HL-60 (cell line): ENCODE measurements at regions not wholly inside any gene's neighbourhood (a gene's known extent, or its start where the extent isn't known, plus 50 kb on each side); places are given as distances from the start of the nearest gene placed in this dataset.
"Not testable (repeated sequence)": the region's sequence is repeated elsewhere in the genome, so short reads cannot be mapped to it uniquely, and the experiment has no call there.

Experiments
- GABPA ChIP-seq: IDR thresholded peaks from 2 replicates; pipeline ENCODE4 v1.6.1; 2012; ENCODE audit warnings: low read depth
- POLR2AphosphoS5 ChIP-seq: IDR thresholded peaks from 2 replicates; pipeline ENCODE4 v1.6.1; 2012; ENCODE audit warnings: low read depth
- TF ChIP-seq, protein P1 (sequence below): IDR thresholded peaks from one replicate; pipeline ENCODE4 v1.5.1; 2011; ENCODE audit warnings: low read length, control low read depth, inconsistent platforms; ENCODE audit not compliant: insufficient read depth

- TF ChIP-seq, protein P1, sequence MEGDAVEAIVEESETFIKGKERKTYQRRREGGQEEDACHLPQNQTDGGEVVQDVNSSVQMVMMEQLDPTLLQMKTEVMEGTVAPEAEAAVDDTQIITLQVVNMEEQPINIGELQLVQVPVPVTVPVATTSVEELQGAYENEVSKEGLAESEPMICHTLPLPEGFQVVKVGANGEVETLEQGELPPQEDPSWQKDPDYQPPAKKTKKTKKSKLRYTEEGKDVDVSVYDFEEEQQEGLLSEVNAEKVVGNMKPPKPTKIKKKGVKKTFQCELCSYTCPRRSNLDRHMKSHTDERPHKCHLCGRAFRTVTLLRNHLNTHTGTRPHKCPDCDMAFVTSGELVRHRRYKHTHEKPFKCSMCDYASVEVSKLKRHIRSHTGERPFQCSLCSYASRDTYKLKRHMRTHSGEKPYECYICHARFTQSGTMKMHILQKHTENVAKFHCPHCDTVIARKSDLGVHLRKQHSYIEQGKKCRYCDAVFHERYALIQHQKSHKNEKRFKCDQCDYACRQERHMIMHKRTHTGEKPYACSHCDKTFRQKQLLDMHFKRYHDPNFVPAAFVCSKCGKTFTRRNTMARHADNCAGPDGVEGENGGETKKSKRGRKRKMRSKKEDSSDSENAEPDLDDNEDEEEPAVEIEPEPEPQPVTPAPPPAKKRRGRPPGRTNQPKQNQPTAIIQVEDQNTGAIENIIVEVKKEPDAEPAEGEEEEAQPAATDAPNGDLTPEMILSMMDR = not testable (repeated sequence)
- not testable (repeated sequence) for TF ChIP-seq POLR2AphosphoS5, GABPA
These were observed 70.8 kb upstream of the GBA3 start for GRCh38 chr4:22621970-22622369.
